ENCODE measurements at regions not wholly inside any gene's neighbourhood (a gene's known extent, or its start where the extent isn't known, plus 50 kb on each side); places are given as distances from the start of the nearest gene placed in this dataset.

- Histone ChIP-seq H3K4me1 (ENCODE audit: low read depth) (no peaks in the 10 kb centered on the region), H3K9me3 (ENCODE audit: low read depth) (no peaks in the 10 kb centered on the region), H3K27me3 (no peaks in the 10 kb centered on the region), H3K4me3 (no peak overlapping the region), H3K27ac (no peak overlapping the region), H3K36me3 (no peaks in the 10 kb centered on the region)
- no peak for TF ChIP-seq CTCF (IDR thresholded peaks at IDR 0.05; ENCODE audit: low read depth, low read length)
- DNase-seq (ENCODE audit: low read depth in 1 of 2, low spot score in 1 of 2): no peak
These were observed 82.5 kb upstream of the FICD start for GRCh38 chr12:108432423-108433121.

- Histone ChIP-seq H3K36me3 (no peaks in the 10 kb centered on the region), H3K9me3 (ENCODE audit: low read depth) (no peaks in the 10 kb centered on the region), H3K4me1 (ENCODE audit: low read depth) (no peaks in the 10 kb centered on the region), H3K27ac (no peak overlapping the region), H3K27me3 (no peaks in the 10 kb centered on the region), H3K4me3 (no peak overlapping the region)
- DNase-seq (ENCODE audit: low read depth in 1 of 2, low spot score in 1 of 2): no peak
- no peak for TF ChIP-seq CTCF (IDR thresholded peaks at IDR 0.05; ENCODE audit: low read depth, low read length)
These were observed 84.2 kb upstream of the FICD start for GRCh38 chr12:108430926-108431325.

GRCh38 chr12:108430245-108430644, 84.8 kb upstream of the FICD start:
- TF ChIP-seq CTCF (IDR thresholded peaks at IDR 0.05; ENCODE audit: low read depth, low read length): no peak
- Histone ChIP-seq H3K4me1 (ENCODE audit: low read depth) (no peaks in the 10 kb centered on the region), H3K27me3 (no peaks in the 10 kb centered on the region), H3K27ac (no peak overlapping the region), H3K4me3 (no peak overlapping the region), H3K9me3 (ENCODE audit: low read depth) (no peaks in the 10 kb centered on the region), H3K36me3 (no peaks in the 10 kb centered on the region)
- DNase-seq (ENCODE audit: low read depth in 1 of 2, low spot score in 1 of 2): peak in 1 of 2 donors; percentile 34

- H3K4me1 ChIP-seq (ENCODE audit: low read depth): no peaks in the 10 kb centered on the region
- H3K27ac ChIP-seq: no peak overlapping the region
- H3K36me3 ChIP-seq: no peaks in the 10 kb centered on the region
- no peaks in the 10 kb centered on the region for H3K9me3 ChIP-seq (ENCODE audit: low read depth)
- no peaks in the 10 kb centered on the region for H3K27me3 ChIP-seq
- TF ChIP-seq CTCF (IDR thresholded peaks at IDR 0.05; ENCODE audit: low read depth, low read length): no peak
- peak in 1 of 2 donors; percentile 13 for DNase-seq (ENCODE audit: low read depth in 1 of 2, low spot score in 1 of 2)
- no peak overlapping the region for H3K4me3 ChIP-seq
These were observed 86.2 kb upstream of the CMKLR1 start for GRCh38 chr12:108425238-108425795.

GRCh38 chr12:108424816-108425215, 85.7 kb upstream of the CMKLR1 start:
- H3K36me3 ChIP-seq: no peaks in the 10 kb centered on the region

More at GRCh38 chr12:108424816-108425215, 85.7 kb upstream of the CMKLR1 start:
- no peak for DNase-seq (ENCODE audit: low read depth in 1 of 2, low spot score in 1 of 2)
- no peaks in the 10 kb centered on the region for H3K9me3 ChIP-seq (ENCODE audit: low read depth)
- no peak overlapping the region for H3K4me3 ChIP-seq
- no peak for TF ChIP-seq CTCF (IDR thresholded peaks at IDR 0.05; ENCODE audit: low read depth, low read length)
- H3K4me1 ChIP-seq (ENCODE audit: low read depth): no peaks in the 10 kb centered on the region
- no peaks in the 10 kb centered on the region for H3K27me3 ChIP-seq
- no peak overlapping the region for H3K27ac ChIP-seq
